HG02642 (cell line): ENCODE measurements at regions not wholly inside any gene's neighbourhood (a gene's known extent, or its start where the extent isn't known, plus 50 kb on each side); places are given as distances from the start of the nearest gene placed in this dataset.

Experiments
- ATAC-seq: cut with Tn5 transposase; IDR thresholded peaks from one replicate; pipeline ENCODE4 v1.9.1; 2021; ENCODE audit warnings: mild to moderate bottlenecking; ENCODE audit not compliant: unreplicated experiment, poor library complexity

DNA sequence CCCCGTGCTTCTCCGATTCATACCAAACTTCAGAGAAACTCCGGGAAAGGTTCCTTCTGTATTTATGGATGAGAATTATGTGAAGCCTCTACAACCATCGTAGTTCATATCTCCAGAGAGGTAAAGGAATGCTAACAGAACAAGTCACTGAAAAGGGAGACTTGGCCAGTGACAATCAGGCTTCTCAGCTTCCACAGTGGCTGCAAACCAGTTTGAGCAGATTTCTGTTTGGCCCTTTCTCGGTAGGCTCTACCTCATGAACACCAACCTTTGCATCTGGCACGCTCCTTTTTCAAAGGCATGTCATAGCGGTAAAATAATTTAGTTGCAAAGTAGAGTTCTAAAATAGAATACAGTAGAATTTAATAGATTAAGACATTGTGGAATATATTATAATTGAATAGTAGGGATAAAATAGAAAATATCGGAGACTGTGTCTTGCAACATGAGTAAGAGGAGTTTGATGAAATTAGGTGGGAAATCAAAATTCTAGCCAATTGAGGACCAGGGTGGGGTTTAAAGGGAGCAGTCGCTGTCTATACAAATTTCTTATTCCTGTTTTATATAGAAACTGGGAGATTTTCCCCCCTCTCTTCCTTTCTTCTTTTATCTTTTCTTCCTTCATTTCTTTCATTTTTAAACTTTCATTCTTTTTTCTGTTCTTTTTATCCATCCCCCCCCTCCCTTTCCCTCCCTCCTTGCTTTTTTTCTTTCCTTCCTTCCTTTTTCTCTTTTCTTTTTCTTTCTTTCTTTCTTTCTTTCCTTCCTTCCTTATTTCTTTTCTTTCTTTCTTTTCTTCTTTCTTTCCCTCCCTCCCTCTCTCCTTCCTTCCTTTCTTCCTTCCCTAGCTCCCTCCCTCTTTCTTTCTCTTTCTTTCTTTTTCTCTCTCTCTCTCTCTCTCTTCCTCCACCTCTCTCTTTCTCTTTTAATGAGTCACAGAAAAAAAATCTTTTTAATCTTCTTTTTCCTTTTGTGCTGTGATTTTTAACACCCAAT lies 161.5 kb upstream of the KLF6 start:
- no peak for ATAC-seq

DNA sequence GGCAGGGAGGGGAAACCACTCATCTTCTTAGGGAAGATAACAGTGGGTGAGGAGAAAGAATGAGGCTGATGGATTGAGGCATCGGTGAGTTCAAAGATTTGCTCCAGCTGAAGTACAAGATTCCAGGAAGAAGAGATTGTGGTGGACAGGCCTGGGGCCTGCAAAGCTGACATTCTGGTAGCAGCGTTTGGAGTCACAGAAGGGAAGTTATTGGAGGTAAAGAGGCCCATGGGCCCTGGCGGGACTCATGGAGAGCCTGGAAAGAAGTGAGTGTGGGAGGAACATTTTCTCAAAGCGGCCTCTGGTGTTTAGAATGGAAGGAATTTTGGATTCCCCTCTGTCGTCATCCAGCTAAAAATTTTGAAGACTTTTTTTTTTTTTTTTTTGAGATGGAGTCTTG lies 160.0 kb upstream of the KLF6 start:
- no peak for ATAC-seq

DNA sequence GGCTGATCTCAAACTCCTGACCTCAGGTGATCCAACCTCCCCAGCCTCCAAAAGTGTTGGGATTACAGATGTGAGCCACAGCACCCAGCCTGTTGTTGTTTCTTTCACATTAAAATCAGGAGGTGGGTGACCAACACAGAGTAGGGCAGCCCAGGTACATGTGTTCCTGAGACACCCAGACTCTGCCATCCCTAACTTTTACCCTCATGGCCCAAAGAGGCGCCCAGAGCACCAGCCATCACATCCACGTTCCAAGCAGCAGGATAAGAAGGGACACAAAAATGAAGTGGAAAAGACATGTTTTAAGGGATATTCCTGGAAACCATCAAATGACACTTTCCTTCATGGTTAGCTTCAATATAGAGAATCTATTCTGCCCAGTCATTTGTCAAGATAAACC lies 159.6 kb upstream of the KLF6 start:
- no peak for ATAC-seq

DNA sequence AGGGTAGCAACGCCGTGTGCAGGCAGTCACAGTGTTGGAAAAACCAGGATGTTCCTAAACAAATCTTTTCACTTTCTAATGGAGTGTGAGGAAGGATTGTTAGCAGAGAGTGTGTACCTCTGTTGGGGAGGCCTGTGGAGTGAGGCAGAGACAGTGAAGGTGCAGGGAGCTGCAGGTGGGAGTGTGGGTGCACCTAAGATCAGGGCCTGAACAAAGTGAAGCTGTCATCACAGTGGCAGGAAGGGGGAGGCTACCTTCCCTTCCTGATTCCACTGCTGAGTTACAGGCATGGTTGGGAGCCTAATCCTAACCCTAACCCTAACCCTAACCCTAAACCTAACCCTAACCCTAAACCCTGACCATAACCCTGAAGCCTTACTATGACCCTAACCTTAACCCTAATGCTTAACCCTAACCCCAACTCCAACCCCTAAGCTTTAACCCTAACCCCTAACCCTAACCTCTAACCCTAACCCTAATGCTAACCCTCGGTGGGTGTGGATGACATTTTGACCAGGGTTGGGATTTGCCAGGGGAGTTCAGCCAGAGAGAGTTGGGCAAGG lies 158.8 kb upstream of the KLF6 start:
- no peak for ATAC-seq

DNA sequence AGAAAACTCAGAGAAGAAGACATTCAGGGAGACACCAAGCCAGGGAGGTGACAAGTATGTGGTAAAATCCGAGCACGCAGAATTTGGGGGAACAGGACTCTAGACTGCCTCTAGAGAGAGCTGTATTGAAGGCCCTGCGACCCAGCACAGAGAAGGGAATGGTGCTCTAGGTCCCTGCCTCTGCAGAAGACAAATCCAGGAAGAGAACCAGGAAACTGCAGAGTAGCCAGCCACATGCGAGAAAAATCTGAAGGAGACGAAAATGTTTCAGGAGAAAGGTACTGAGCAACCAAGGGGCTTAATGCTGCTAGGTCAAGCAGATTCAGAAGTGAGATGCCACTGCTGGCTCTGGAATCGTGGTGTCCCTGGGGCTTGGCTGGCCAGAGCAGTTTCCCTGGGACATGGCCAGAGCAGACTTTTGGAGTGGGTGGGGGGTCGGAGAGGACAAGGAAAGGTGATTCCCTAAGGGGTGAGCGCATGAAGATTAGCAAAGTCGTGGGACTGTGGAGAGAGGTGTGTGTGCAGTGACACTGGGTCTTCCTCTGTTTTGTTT lies 158.0 kb upstream of the KLF6 start:
- ATAC-seq: no peak

DNA sequence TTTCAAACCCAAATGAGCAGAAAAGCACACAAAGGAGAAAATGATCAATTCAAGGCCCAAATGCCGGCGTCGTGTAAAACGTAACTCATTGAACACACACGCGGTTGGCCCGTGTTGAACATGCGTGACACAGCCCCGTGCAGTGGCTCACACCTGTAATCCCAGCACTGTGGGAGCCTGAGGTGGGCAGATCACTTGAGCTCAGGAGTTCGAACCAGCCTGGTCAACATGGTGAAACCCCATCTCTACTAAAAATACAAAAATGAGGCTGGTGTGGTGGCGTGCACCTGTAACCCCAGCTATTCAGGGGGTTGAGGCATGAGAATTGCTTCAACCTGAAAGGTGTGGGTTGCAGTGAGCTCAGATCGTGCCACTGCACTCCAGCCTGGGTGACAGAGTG lies 156.7 kb upstream of the KLF6 start:
- ATAC-seq: no peak

DNA sequence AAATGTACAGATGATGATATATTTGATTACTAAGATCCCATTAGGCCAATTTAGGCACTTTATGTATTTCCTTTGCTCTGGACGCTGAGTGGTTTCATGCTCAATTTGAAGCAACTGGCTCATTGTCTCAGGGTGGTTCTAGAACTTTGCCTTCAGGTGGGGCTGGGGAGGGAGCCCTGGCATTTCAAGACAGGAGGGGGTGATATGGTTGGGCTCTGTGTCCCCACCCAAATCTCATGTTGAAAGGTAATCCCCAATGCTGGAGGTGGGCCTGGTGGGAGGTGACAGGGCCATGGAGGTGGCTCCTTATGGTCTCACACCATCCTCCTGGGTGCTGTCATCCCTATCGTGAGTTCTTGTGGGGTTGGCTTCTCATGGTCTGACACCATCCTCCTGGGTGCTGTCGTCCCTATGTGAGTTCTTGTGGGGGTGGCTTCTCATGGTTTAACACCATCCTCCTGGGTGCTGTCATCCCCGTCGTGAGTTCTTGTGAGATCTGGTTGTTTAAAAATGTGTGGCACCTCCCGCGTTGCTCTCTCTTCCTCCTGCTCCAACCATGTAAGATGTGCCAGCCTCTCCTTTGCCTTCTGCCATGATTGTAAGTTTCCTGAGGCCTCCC lies 151.5 kb upstream of the KLF6 start:
- no peak for ATAC-seq

DNA sequence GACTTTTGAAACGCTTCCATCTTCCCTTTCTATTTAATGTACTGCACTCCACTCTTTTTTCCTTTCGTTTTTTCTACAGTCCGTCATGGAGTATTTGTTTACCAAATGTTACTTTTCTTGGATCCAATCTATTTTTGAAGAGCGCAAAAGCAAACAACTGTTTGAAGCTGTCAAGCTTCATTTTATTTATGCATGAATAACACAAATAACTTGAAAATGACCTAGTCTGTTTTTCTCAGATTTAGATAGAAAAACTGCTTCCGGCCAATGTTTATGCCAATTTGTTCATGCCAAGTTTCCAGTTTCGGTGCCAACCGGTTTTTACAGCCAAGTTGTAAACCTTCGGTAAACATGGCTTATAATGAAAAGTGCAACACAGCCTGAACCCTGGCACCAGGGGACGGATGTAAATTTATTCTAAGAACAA lies 150.9 kb upstream of the KLF6 start:
- no peak for ATAC-seq

DNA sequence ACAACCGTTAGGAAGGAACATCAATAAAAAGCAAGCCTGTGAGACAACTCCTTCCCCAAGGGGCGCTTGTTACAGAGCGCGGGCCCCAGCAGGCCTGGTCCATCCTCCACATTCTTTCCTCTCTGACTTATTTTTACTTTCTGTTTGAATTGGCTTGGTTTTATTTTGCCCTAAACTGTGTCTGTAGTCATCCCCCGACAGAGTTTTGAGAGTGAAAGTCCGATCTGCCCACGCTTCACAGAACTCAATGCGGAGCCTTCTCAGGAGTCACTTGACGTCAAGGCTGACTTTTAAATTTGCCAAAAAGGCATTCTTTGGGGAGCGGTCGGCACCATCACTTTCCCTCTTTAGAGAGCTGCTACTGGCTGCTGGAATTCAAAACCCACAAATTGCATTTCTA lies 150.1 kb upstream of the KLF6 start:
- peak; percentile 98 for ATAC-seq

DNA sequence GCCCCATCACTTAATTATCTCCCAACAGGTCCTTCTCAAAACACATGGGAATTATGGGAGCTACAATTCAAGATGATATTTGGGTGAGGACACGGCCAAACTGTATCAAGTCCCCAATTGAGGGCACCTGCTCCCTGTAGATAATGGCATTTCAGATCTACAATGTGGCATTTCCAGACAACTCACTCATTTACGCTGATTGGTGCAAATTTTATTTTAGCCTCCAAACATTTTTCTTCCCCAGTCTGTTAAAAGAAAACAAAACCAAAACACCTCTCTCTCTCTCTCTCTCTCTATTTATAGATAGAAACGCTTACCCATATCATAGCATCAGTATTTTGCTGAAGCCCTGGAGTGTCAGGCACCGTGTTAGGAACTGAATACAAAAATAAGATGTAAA lies 148.7 kb upstream of the KLF6 start:
- no peak for ATAC-seq

DNA sequence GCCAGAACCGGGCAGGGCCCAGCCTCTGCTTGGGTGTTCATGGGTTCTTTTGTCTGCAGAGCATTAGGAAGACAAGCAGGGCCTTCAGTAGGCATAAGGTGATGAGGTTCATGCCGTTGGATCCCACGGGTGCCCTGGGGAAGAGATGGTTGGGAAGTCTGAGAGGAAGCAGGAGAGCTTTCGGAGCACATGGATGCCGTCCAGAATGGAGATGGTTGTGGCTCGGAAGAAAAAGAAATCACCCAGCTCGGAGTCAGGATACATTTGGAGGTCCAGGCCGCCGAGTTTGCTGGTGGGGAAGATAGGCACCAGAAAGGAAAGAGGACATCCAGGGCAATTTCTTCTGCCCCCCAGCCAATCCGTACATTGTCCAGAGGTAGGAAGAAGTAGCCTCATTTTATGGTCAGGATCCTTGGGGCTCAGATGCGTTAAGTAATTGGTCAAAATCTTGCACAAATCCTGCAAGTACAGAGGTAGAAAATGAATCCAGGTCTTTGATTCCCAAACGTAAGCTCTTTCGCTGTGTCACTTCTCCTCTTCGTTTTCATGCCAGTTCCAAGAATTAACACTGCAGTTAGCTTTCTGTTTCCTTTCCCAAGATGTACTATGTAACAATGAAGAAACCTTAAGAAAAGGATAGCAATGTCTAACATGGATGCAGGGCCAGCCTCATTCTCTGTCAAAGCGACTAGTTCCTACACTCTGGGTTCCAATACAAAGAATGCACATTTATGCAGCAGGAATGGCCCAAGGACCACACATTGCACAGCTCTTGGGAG lies 147.8 kb upstream of the KLF6 start:
- ATAC-seq: no peak

DNA sequence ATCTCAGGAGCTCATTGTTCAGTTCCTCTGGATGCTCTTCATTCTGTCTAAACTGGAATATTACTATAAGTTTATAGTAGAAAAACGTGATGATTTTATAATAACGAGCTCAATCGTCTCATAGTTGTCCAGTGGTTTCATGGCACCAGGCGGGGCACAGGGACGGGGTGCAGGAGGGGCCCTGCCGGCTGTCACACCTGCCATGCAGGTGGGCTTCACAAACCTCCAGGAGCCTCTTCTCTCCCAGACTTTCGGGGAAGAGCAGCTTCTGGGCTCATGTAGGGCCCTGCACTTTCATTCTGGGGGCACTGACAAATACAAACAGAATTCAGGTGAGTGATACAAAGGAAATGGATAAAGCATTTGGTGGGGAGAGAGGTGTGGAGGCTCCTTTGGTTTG lies 146.9 kb upstream of the KLF6 start:
- no peak for ATAC-seq

DNA sequence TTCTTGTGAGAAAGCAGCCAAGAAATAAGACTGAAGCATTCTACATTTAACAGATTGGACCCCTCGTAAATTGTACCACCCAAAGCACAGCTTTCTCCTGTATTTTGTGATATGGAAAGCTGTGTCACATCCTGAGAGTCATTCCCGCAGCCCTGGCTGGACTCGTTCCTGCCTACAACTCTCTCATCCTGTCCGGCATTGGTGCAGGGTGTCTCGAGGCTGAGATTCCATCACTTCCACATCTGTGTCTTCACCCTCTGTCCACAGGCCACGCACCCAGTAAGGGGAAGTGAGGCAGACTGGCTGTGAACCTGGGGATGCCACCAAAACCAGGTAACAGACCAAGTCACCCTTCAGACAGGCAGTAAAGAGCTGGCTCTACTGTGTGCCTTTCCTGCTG lies 146.2 kb upstream of the KLF6 start:
- no peak for ATAC-seq

DNA sequence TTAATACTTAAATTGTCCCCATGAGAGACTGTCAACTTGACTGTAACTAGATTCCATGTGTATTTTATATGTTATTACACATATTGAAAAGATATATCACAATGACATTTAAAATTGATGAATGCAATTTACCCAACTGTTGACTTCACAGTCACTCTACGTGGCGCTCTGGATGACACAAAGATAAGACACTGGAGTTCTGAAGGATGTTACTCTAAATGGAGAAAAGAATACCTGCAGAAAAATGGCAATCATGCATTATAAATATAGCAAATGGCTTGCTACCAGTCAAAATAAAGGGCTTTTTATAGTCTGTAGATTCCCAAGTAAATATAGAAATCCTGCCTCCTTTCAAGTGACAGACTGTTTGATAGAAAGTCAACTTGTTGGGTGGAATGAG lies 143.6 kb upstream of the KLF6 start:
- ATAC-seq: no peak

DNA sequence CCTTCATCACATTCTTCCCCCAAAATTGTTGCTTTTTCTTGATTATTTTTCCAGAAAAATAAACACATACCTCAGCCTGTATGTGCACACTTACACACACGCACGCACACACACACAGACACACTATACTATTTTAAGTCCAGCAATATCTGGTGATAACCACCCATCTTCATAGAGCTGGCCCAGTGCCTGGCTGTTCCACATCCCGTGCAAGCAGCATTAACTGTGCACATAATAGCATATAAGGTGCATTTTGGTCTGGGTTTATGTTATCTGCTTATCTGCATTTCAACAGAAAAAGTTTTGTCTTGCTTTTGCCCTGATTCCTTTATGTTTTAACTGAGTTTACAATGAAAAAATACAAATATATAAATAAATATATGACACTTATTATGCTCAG lies 143.1 kb upstream of the KLF6 start:
- no peak for ATAC-seq

DNA sequence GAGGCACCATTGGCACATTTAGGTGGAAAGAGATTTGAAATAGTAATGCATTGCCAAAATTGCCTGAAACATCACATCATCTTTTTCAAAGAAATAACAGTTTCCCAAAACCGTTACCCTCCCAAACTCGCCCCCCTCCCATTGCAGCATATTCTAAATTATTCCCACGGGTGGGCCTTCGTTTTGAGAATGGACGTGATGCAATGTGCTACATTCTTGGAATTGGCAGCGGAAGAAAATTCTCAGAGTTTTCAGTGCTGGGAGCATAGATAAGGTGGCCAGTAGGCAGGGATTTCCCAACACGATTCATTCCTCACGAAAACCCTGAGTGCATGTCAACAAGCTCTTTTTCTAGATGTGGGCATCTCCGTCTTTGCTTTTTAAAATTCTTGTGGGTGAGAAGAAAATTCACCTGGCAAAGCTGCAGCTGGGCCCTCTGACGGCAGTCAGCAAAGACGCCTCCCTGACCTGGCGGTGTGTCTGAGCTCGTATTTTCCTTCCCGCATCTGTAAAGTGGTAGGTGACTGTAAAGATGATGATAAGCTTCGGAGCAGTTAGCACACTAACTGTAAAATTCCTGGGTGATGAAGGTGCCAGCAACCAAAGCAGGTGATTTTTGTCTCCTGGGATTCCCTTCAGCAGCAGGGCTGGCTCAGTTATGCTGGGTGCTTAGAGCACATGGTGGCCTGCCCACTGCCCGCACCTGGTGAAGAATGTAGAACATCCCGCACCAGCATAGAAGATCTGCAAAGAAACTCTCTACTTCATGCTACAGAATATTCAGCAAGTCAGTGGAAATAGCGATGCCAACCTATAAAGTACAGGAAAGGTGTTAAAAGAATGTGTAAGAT lies 141.9 kb upstream of the KLF6 start:
- ATAC-seq: no peak

DNA sequence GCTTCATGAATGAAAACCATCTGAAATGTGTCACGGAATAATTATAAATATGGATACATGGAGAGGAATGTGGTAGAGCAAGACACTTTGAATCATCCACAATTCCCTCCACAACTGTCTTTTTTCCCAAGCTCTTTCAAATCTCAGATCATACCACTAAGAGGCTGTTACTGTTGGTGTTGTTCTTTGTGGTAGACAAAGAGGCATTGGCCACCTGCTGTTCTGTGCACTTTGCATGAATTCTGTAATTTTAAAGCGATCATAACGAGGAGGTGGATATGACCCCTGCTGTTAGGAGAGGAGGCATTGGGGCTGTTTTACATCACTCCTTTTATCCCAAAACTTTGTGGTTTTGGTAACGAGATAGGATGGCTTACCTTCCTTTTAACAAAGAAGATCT lies 141.2 kb upstream of the KLF6 start:
- ATAC-seq: no peak

DNA sequence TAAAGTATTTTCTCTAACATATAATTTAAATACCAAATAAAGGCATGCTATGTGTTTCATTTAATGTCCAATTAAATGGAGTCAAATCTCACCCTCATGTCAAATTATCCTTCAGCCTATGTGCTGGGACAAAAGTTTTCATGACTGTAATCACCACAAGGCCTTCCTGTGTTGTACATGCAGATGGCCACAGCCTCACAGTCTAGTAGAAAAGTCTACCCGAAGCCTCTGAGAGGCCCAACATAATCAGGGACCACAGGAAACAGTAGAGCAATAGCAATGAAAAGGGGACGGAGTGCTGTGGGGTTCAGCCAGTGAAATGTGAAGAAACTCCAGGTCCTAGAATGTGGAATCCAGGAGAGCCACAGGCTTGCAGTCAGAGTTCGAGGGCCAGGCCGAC lies 140.2 kb upstream of the KLF6 start:
- no peak for ATAC-seq

DNA sequence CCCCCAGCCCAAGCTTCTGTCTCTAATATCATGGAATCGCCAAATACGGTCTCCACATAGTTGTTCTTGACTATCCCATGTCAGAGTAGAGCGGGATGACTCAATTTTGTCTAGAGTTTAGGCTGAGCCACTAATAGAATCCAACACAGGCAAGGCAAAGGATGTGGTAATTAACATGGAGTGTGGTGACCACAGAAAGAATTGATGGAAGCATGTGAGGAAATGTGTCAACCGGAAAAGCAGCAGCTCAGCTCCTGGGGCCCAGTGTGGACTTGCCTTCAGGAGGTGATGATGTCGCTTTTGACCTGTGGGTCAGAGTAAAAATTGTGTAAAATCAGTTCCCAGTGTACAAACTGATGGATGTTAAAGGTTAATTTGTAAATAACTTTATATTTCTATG lies 139.3 kb upstream of the KLF6 start:
- no peak for ATAC-seq

DNA sequence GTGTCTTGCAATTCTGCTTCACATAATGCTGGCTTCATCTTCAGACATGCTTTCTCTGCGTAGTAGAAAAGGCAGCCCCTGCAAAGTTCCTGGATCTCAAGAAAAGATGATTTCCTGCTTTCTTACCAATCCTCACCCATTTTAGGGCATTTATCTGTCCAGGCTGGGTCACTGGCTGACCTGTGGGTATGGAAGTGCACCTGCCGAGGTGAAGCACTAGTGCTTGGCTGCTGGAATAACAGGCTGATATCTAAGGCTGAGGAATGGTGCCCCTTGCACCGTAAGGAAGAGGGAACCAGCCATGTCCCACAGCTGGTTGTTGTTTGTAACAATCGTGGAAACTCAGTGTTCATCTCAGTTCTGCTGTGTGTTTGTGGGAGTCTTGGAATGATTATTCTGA lies 138.0 kb upstream of the KLF6 start:
- no peak for ATAC-seq
